ENCODE measurements at regions not wholly inside any gene's neighbourhood (a gene's known extent, or its start where the extent isn't known, plus 50 kb on each side); places are given as distances from the start of the nearest gene placed in this dataset.

- Histone ChIP-seq H3K27me3 (ENCODE audit: control insufficient read depth, insufficient read depth, low read length) (no peaks in the 10 kb centered on the region), H3K27ac (ENCODE audit: low read length) (no peak overlapping the region), H3K36me3 (ENCODE audit: control insufficient read depth, insufficient read depth, low read length) (no peaks in the 10 kb centered on the region), H3K9me3 (ENCODE audit: control insufficient read depth, insufficient read depth, low read length) (no peaks in the 10 kb centered on the region; the same call in 1 of the 2 replicates), H3K4me3 (ENCODE audit: low read length) (no peak overlapping the region), H3K4me1 (ENCODE audit: control insufficient read depth, insufficient read depth, low read length) (no peaks in the 10 kb centered on the region)
- no peak for DNase-seq (ENCODE audit: low read depth, low spot score)
Measured at GRCh38 chr15:56812961-56813360, 79.7 kb upstream of the ZNF280D start.

GRCh38 chr15:56812221-56812620 lies 78.9 kb upstream of the ZNF280D start:
- Histone ChIP-seq H3K4me3 (ENCODE audit: low read length) (no peak overlapping the region), H3K9me3 (ENCODE audit: control insufficient read depth, insufficient read depth, low read length) (no peaks in the 10 kb centered on the region; the same call in 1 of the 2 replicates), H3K27me3 (ENCODE audit: control insufficient read depth, insufficient read depth, low read length) (no peaks in the 10 kb centered on the region), H3K27ac (ENCODE audit: low read length) (no peak overlapping the region), H3K4me1 (ENCODE audit: control insufficient read depth, insufficient read depth, low read length) (no peaks in the 10 kb centered on the region), H3K36me3 (ENCODE audit: control insufficient read depth, insufficient read depth, low read length) (no peaks in the 10 kb centered on the region)
- no CpG with 5 or more reads among the region's 3 CpGs for WGBS (ENCODE audit: insufficient coverage, insufficient read length)
- no peak for DNase-seq (ENCODE audit: low read depth, low spot score)

- no peaks in the 10 kb centered on the region for H3K27me3 ChIP-seq (ENCODE audit: control insufficient read depth, insufficient read depth, low read length)
- no peaks in the 10 kb centered on the region for H3K36me3 ChIP-seq (ENCODE audit: control insufficient read depth, insufficient read depth, low read length)
- no peaks in the 10 kb centered on the region; the same call in 1 of the 2 replicates for H3K9me3 ChIP-seq (ENCODE audit: control insufficient read depth, insufficient read depth, low read length)
- H3K4me1 ChIP-seq (ENCODE audit: control insufficient read depth, insufficient read depth, low read length) = no peaks in the 10 kb centered on the region
- no peak overlapping the region for H3K27ac ChIP-seq (ENCODE audit: low read length)
- DNase-seq (ENCODE audit: low read depth, low spot score) = no peak
- no peak overlapping the region for H3K4me3 ChIP-seq (ENCODE audit: low read length)
- no CpG with 5 or more reads among the region's 4 CpGs for WGBS (ENCODE audit: insufficient coverage, insufficient read length)
Measured at GRCh38 chr15:56811586-56811985, 78.3 kb upstream of the ZNF280D start.

GRCh38 chr15:56808160-56808559 lies 74.9 kb upstream of the ZNF280D start:
- Histone ChIP-seq H3K4me3 (ENCODE audit: low read length) (no peak overlapping the region), H3K9me3 (ENCODE audit: control insufficient read depth, insufficient read depth, low read length) (no peaks in the 10 kb centered on the region; the same call in 1 of the 2 replicates), H3K27me3 (ENCODE audit: control insufficient read depth, insufficient read depth, low read length) (no peaks in the 10 kb centered on the region), H3K4me1 (ENCODE audit: control insufficient read depth, insufficient read depth, low read length) (no peaks in the 10 kb centered on the region), H3K27ac (ENCODE audit: low read length) (no peak overlapping the region), H3K36me3 (ENCODE audit: control insufficient read depth, insufficient read depth, low read length) (no peaks in the 10 kb centered on the region)
- no peak for DNase-seq (ENCODE audit: low read depth, low spot score)

- WGBS (ENCODE audit: insufficient coverage, insufficient read length) = 100% methylated on average over 1 of the region's 2 CpGs
- Histone ChIP-seq H3K27ac (ENCODE audit: low read length) (no peak overlapping the region), H3K4me3 (ENCODE audit: low read length) (no peak overlapping the region)
Measured at GRCh38 chr15:56806148-56806536, 72.8 kb upstream of the ZNF280D start.

GRCh38 chr15:56805466-56806147 lies 72.3 kb upstream of the ZNF280D start:
- no peak overlapping the region for H3K27ac ChIP-seq (ENCODE audit: low read length)
- no peaks in the 10 kb centered on the region for H3K27me3 ChIP-seq (ENCODE audit: control insufficient read depth, insufficient read depth, low read length)
- no peaks in the 10 kb centered on the region for H3K36me3 ChIP-seq (ENCODE audit: control insufficient read depth, insufficient read depth, low read length)
- WGBS (ENCODE audit: insufficient coverage, insufficient read length) = no CpG with 5 or more reads among the region's 9 CpGs
- no peaks in the 10 kb centered on the region for H3K4me1 ChIP-seq (ENCODE audit: control insufficient read depth, insufficient read depth, low read length)
- DNase-seq (ENCODE audit: low read depth, low spot score) = no peak
- no peaks in the 10 kb centered on the region; the same call in 1 of the 2 replicates for H3K9me3 ChIP-seq (ENCODE audit: control insufficient read depth, insufficient read depth, low read length)
- H3K4me3 ChIP-seq (ENCODE audit: low read length) = no peak overlapping the region

More at GRCh38 chr15:56806148-56806536, 72.8 kb upstream of the ZNF280D start:
- DNase-seq (ENCODE audit: low read depth, low spot score) = no peak
- no peaks in the 10 kb centered on the region for H3K27me3 ChIP-seq (ENCODE audit: control insufficient read depth, insufficient read depth, low read length)
- no peaks in the 10 kb centered on the region for H3K36me3 ChIP-seq (ENCODE audit: control insufficient read depth, insufficient read depth, low read length)
- no peaks in the 10 kb centered on the region; the same call in 1 of the 2 replicates for H3K9me3 ChIP-seq (ENCODE audit: control insufficient read depth, insufficient read depth, low read length)
- no peaks in the 10 kb centered on the region for H3K4me1 ChIP-seq (ENCODE audit: control insufficient read depth, insufficient read depth, low read length)

GRCh38 chr15:56804938-56805337 lies 71.6 kb upstream of the ZNF280D start:
- Histone ChIP-seq H3K9me3 (ENCODE audit: control insufficient read depth, insufficient read depth, low read length) (no peaks in the 10 kb centered on the region; the same call in 1 of the 2 replicates), H3K4me3 (ENCODE audit: low read length) (no peak overlapping the region), H3K4me1 (ENCODE audit: control insufficient read depth, insufficient read depth, low read length) (no peaks in the 10 kb centered on the region), H3K27me3 (ENCODE audit: control insufficient read depth, insufficient read depth, low read length) (no peaks in the 10 kb centered on the region), H3K36me3 (ENCODE audit: control insufficient read depth, insufficient read depth, low read length) (no peaks in the 10 kb centered on the region), H3K27ac (ENCODE audit: low read length) (no peak overlapping the region)
- no peak for DNase-seq (ENCODE audit: low read depth, low spot score)
- WGBS (ENCODE audit: insufficient coverage, insufficient read length) = no CpG with 5 or more reads among the region's 3 CpGs

- no peak for DNase-seq (ENCODE audit: low read depth, low spot score)
- WGBS (ENCODE audit: insufficient coverage, insufficient read length) = no CpG with 5 or more reads among the region's 3 CpGs
- Histone ChIP-seq H3K27me3 (ENCODE audit: control insufficient read depth, insufficient read depth, low read length) (no peaks in the 10 kb centered on the region), H3K36me3 (ENCODE audit: control insufficient read depth, insufficient read depth, low read length) (no peaks in the 10 kb centered on the region), H3K4me3 (ENCODE audit: low read length) (no peak overlapping the region), H3K4me1 (ENCODE audit: control insufficient read depth, insufficient read depth, low read length) (no peaks in the 10 kb centered on the region), H3K27ac (ENCODE audit: low read length) (no peak overlapping the region), H3K9me3 (ENCODE audit: control insufficient read depth, insufficient read depth, low read length) (no peaks in the 10 kb centered on the region; the same call in 1 of the 2 replicates)
Measured at GRCh38 chr15:56804279-56804678, 71.0 kb upstream of the ZNF280D start.

GRCh38 chr15:56802161-56802560 lies 68.9 kb upstream of the ZNF280D start:
- DNase-seq (ENCODE audit: low read depth, low spot score) = no peak
- H3K4me1 ChIP-seq (ENCODE audit: control insufficient read depth, insufficient read depth, low read length) = no peaks in the 10 kb centered on the region
- no peaks in the 10 kb centered on the region for H3K27me3 ChIP-seq (ENCODE audit: control insufficient read depth, insufficient read depth, low read length)
- H3K9me3 ChIP-seq (ENCODE audit: control insufficient read depth, insufficient read depth, low read length) = no peaks in the 10 kb centered on the region
- H3K4me3 ChIP-seq (ENCODE audit: low read length) = no peak overlapping the region
- no peaks in the 10 kb centered on the region for H3K36me3 ChIP-seq (ENCODE audit: control insufficient read depth, insufficient read depth, low read length)
- no peak overlapping the region for H3K27ac ChIP-seq (ENCODE audit: low read length)
- no CpG with 5 or more reads among the region's 1 CpG for WGBS (ENCODE audit: insufficient coverage, insufficient read length)

- no CpG with 5 or more reads among the region's 6 CpGs for WGBS (ENCODE audit: insufficient coverage, insufficient read length)
- H3K9me3 ChIP-seq (ENCODE audit: control insufficient read depth, insufficient read depth, low read length) = no peaks in the 10 kb centered on the region
- H3K4me1 ChIP-seq (ENCODE audit: control insufficient read depth, insufficient read depth, low read length) = no peaks in the 10 kb centered on the region
- no peaks in the 10 kb centered on the region for H3K36me3 ChIP-seq (ENCODE audit: control insufficient read depth, insufficient read depth, low read length)
- no peak for DNase-seq (ENCODE audit: low read depth, low spot score)
- H3K4me3 ChIP-seq (ENCODE audit: low read length) = no peak overlapping the region
- no peak overlapping the region for H3K27ac ChIP-seq (ENCODE audit: low read length)
- no peaks in the 10 kb centered on the region for H3K27me3 ChIP-seq (ENCODE audit: control insufficient read depth, insufficient read depth, low read length)
Measured at GRCh38 chr15:56798639-56799038, 65.3 kb upstream of the ZNF280D start.

- no CpG with 5 or more reads among the region's 1 CpG for WGBS (ENCODE audit: insufficient coverage, insufficient read length)
- Histone ChIP-seq H3K27ac (ENCODE audit: low read length) (no peak overlapping the region), H3K4me1 (ENCODE audit: control insufficient read depth, insufficient read depth, low read length) (no peaks in the 10 kb centered on the region), H3K27me3 (ENCODE audit: control insufficient read depth, insufficient read depth, low read length) (no peaks in the 10 kb centered on the region), H3K36me3 (ENCODE audit: control insufficient read depth, insufficient read depth, low read length) (no peaks in the 10 kb centered on the region), H3K9me3 (ENCODE audit: control insufficient read depth, insufficient read depth, low read length) (no peaks in the 10 kb centered on the region), H3K4me3 (ENCODE audit: low read length) (no peak overlapping the region)
- DNase-seq (ENCODE audit: low read depth, low spot score) = no peak
Measured at GRCh38 chr15:56797720-56798275, 64.5 kb upstream of the ZNF280D start.
